SIG-M5 treated with dmso at 0.1 percent for 504 hours (cell line): ENCODE measurements at regions not wholly inside any gene's neighbourhood (a gene's known extent, or its start where the extent isn't known, plus 50 kb on each side); places are given as distances from the start of the nearest gene placed in this dataset.

ENCODE experiments used
- DNase-seq: peaks from one replicate; lab custom pipeline; 2025; ENCODE audit not compliant: unreplicated experiment; lab: John Stamatoyannopoulos, UW

DNA sequence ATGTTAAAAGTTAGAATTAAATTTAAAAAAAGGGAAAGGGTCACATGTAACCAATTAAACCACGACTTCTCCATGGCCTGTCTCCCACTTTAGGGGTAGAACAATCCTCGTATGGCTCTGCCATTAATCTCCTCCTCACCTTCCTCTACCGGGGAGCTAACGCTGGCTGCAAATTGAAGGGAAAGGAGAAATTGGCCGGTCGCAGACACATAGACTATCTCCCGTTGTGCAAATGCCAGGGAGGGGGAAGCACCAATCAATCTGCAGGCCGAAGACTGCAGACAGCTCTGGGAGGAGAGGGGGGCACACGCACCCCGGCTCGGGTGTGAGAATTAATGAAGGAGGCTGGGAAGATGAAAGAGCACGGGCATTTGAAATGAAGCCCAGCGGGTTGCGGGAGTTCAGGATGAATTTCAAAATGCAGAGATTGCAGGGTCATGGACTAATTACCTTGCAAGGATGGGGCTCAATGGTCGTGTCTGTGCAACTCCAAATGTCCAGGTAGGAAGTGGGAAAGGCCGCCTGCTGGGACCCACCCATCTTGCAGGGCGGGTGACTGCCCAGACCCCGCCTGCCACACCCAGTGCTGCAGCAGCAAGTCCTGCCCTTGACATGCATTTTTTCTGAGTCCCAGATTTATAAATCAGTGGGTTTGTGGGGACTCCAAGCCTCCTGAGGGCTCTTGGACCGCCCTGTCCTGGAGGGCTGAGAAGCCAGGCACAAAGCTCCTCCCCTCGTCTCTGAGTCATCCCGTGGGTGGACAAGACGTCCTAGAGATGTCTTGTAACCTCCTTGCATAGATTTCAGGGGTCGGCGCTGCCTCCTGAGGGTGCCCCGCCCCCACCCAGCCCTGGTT lies 534.2 kb downstream of the TBC1D22A start:
- no peak for DNase-seq

DNA sequence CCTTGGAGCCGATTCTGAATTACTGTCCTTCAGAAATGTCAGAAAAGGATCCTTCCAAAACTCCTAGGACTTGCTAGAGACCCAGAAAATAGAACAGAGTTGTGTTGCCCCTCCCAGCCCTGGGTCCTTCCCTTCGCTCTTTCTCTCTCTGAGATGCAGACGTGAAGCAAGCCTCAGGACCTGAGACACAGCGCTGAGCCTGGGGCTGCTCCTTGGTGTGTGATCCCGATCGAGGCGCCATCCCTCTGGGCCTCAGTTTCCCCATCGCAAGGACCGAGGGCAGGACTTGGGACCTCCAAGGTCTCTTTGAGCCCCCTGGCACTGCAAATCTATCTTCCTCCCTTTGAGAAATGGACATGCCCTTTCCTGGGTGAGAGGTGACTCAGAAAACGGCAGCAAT lies 533.5 kb downstream of the TBC1D22A start:
- DNase-seq: no peak

DNA sequence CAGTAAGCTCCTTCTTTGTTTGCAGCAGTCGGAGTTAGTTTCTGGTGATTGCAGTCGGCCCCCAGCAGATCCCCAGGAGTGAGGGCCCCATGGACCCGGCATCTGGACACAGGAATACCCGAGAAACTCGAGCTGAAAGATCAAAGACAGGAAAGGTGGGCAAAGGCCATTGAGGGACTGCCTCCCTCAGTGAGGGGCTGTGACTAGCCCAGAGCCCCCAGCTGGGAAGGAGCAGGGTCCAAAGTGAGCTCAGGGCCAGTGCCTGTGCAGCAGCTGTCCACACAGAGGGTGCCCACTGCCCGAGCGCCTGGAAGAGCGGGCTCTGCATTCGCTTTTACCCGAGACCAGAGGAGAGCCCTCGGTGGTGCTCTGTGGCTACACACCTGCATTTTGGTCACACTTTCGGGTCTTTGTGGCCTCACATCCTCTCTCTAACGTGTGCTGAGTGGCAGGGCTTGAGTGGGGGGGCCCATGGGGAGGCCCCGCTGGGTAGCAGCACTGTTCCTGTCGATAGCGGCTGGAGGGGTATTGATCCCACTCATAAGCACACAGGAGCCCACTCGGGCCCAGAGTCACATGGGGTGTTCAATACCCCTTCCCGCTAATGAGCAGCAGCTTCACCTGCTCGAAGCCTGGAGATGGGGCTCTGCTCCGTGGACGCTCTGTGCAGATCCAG lies 532.9 kb downstream of the TBC1D22A start:
- no peak for DNase-seq

DNA sequence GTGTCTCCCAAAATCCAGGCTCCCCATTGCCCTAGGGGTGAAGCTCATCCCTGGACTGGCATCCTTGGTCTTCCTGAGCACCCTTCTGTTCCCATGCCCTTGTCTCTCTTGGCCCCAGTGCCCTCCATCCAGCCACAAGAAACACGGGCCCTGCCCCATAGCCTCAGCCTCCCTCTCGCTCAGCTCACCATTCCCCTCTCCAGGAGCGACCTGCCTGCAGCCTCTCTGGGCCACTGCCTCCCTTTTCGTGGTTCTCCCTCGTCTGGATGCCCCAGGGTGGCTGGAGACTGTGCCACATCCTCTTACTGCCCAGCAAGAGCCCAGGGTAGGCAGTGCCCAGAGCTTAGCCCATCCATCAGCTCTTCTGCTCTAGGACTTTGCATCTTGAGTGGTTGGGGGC lies 532.1 kb downstream of the TBC1D22A start:
- no peak for DNase-seq

DNA sequence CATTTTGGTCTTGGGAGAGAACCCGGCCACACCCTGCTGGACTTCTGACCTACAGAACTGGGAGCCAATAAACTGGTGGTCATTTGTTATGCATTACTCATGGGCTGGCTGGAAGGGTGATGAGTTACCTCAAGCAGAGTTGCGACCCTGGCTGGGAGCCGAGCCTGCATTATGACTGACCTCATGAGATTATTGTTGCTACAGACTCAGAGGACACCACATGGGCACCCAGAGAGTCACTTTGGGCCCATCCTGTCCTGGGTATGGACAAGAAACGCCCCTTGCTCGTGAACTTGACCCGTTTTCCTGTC lies 531.7 kb downstream of the TBC1D22A start:
- DNase-seq: no peak

DNA sequence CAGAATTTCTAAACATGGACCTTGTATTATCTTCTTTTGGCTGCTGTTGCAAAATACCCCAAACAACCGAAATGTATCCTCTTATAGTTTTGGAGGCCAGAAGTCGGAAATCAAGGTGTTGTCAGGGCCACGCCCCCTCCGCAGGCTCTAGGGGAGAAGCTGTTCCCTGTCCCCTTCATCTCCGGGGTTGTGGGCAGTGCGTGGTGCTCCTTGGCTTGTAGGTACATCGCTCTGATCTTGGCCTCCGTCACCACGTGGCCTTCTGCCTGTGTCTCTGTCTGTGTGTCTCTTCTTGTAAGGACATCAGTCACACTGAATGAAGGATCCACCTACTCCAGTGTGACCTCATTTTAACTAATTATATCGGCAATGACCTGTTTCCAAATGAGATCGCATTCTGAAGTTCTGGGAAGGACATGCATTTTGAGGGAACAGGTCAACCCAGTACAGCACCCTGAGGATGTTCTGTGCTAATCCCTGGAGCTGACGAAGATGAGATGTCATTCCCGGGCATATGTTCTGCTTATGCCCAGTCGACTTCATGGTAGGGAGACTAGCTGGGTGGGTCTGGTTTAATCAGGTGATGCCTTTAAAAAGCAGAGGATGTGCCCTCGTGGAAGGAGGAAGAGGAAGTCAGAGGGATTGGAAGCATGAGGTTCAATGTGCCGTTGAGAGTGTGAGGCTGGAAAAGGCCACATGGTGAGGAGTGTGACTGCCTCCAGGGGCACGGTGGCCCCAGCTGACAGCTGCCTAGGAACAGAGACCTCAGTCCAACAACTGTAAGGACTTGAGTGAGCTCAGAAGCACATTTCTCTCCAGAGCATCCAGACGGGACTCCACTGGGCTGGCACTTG lies 531.1 kb downstream of the TBC1D22A start:
- no peak for DNase-seq

DNA sequence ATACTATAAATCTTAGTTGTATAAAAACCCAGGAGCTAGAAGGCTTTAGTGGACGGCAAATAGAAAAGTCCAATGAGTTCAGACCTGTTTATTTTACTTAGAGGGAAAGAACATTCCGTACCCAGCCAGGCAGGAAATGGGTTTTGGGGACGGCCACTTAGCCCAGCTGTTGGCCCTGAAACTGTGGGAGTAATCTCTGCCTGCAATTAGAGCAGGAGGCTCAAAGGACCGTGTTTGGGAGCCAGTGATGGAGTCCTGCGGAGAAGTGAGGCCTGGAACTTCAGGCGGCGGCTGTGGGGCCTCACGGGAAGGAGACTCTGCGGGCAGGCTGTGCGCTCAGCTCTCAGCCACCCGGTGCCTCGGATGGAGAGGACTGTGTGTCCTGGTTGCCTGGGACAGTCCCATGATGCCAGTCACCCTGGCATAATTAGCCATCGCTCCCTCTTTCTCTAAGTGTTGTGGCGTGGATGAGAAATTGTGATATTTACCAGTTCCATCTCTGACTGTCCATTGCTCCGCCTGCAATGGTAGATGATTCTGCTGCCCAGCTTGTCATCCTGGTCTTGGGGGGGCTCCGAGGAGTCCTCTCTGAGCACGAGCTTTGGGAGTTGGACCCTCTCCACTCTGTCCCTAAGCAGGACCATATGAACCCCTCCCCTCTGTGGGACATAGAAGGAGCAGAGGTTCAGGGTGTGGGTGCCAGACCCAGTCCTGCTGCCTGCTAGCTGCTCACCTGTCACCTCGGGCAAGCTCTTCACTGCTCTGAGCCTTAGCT lies 530.3 kb downstream of the TBC1D22A start:
- DNase-seq: no peak

DNA sequence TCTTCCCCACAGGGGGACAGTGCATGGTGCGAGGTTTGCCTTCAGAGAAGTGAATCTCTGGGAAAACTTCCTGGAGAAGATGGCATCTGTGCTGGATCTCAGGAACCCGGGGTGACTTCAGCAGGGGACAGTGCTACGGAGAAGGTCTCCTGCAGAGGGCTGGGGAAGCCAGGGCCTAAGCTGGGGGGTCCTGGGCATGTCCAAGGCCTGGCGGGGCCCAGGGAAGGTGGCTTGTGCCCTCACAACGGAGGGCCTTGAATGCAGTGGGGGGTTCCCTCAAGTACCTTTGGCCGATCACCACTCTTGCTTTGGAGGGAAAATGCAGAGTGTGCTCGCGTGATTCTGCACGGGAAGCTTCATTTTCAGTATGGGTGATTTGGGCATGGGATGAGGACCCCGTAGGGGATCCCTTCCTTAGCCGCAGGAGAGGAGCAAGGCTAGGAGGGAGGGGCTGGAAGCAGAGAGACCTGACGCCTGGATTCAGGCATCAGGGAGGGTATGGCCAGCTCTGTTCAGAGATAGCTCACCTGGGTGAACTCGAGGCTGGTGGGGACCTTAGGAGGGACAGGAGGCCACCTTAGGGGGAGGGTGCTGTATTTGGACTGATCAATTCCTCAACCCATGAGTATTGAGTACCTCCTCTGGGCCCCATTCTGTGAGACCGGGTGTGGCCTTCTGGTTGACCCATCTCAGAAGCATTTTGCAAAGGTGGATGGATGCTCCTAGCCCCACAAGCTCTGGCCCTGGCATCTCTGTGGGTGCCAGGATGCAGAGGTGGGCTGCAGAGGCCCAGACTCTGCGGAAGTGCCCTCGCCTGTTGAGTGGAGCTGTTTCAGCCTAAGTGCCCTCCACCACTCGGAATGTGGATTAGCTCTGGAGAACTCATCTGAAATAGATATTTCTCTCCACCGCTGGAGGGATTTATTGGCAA lies 529.4 kb downstream of the TBC1D22A start:
- DNase-seq: no peak

DNA sequence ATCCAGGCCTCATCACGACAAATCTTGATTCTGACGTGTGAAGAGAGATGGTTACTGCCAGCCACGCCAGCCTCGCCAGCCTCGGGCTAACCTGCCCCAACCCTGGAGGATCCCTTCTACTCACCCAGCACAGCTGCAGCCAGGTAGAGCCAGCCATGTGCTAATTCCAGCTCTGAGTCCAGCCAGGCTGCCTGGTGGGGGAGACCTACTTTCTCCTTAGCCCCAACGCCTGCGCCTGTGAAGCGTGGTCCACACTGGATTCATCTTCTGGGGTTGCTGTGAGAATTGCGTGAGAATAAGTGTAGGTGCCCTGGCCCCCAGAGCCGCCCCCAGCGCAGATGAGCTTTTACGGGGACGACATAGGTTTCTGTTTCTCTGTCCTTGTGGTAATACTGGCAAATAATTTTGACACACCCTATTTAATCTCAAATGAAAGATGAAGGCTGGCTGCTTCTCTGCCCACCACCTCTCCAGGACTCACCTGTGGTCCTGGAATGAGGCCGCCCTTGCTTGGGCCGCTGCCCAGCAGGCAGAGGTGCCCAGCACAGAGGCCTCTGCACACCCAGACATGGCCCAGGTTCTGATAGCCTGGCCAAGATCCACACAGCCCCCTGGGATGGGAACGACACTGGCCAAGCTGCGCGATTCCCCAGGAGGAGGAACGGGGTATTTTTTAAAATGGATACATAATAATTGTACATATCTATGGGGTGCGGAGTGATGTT lies 528.4 kb downstream of the TBC1D22A start:
- no peak for DNase-seq

DNA sequence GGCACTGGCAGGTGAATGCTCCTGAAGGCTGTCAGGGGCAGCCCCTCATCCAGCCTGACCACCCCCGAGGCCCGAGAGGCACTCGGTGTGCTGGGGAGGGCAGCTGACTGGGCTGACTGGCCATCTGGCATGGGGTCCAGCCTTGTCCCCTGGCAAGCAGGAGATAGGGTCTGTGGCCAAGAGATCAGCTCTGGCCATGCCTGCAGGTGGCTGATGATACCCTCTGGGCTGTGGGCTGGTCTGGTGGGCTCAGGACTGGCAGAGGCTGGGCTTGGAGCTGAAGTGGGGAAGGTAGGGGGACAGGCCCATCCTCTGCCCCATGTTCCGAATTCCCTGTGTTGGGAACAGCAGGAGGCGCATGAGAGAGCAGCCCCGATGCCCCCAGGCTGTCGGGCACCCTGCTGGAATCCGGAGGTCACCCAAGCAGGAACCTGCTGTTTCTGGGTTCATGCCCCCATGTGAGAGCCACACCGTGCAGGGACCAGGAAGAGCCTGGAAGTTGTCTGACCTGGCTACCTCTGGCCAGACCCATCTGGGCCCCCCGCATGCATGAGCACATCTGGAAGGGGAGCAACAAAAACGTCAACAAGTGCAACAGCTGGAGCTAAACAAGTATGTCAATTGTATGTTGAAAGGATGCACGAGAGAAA lies 527.0 kb downstream of the TBC1D22A start:
- no peak for DNase-seq

DNA sequence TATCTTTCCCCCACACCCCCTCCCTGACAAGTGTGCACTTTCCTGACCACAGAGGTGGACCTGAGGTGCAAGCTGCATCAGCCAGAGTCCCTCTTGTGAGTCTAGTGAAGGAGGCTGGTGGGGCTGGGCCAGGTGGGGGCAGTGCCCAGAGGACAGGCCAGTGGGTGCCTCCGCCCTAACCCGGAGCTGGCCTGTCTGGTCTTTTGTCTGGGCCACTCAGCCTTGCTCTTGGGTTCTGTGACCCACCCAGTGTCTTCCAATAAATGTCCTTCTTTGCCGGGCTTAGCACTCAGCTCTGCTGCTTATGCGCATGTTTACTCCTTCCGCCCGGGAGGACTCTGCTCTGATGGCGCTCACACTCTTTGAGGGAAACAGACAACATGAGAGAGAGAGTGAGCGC lies 526.2 kb downstream of the TBC1D22A start:
- no peak for DNase-seq

DNA sequence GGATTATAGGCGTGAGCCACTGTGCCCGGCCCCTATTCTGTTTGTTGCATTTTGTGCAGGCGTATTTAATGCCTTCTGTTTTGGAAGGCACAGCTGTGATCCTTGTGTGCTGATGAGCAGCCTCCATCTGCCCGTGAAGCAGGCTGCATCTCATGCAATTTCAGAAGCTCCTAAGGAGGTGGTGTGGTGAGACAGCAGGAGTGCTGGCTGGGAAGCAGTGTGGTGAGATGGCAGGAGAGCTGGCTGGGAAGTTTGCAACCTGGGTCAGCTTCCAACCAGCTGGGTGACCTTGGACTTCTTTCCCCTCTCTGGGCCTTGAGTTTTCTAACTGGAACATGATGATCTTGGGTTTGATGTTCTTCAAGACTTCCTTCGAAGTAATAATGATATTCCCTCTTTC lies 525.1 kb downstream of the TBC1D22A start:
- no peak for DNase-seq

DNA sequence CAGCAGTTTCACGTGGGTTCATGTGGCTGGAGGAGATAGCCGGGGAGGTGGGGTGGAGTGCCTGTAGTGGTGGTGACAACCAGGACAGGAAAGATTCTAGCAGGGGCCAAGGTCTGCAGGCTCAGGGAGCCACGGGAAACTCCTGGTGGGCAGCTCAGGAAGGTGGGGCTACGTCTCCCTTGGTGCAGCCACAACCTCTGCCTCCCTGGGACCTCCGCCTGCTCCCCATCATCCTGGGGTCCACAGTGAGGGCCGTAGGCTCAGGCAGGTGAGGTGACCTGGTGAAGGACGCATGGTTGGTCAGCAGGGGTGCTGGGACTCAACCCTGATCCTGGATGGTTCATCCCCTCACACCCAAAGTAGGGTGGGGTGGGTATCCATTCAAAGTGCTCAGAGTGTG lies 524.1 kb downstream of the TBC1D22A start:
- no peak for DNase-seq

DNA sequence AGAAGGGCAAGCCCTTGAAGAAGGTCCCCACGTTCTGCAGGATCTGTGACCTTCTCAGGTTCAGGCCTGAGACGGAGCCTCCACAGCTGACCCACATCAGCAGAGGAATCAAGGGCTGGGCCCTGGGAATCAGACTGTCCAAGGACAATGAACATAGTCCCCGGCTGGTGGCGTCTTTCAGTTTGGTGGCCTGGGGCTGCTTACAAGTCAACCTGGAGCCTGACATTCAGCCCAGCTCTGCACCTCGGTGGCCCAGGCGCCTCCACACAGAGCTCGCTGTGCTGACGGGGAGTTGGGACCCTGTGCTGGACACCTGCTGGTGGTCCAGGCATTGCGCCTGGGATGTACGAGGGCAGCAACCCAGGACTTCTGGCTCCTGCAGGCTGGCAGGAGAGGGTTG lies 523.5 kb downstream of the TBC1D22A start:
- no peak for DNase-seq

DNA sequence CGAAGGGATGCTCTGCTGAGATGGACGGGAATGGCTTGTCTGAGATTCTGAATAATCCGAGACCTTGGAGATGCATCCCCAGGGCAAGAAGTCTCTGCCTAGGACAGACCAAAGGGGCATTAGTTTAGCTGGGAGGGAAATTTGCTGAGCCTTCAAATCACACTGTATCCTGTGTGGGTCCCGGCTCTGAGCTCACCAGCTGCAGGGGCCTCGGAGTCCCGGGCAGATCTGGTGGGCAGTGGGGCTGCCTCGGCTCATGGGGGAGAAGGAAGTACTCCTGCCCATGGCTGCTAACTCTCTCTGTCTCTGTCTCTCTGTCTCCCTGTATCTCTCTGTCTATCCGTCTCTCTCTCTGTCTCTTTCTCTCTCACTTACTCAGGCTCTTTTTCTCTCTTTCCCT lies 522.4 kb downstream of the TBC1D22A start:
- DNase-seq: no peak

DNA sequence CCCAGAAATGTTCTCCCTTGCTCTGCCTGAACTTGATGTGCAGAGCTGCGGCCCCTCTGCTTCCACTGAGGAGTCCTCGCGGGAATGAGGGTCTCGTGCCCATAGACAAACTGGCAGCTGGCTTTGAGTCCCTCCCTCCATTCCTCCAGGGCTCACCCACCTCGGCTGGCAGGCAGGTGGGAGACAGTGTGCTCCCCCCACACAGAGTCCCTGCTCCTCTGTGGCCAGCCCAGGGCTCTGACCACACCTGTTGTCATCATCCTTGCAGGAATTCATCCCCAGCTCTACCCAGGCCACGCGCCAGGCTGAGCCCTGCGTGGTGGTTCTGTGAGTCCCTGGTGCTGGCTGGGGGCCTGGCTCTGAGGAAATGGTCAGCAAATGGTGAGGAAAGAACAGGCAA lies 521.9 kb downstream of the TBC1D22A start:
- no peak for DNase-seq

DNA sequence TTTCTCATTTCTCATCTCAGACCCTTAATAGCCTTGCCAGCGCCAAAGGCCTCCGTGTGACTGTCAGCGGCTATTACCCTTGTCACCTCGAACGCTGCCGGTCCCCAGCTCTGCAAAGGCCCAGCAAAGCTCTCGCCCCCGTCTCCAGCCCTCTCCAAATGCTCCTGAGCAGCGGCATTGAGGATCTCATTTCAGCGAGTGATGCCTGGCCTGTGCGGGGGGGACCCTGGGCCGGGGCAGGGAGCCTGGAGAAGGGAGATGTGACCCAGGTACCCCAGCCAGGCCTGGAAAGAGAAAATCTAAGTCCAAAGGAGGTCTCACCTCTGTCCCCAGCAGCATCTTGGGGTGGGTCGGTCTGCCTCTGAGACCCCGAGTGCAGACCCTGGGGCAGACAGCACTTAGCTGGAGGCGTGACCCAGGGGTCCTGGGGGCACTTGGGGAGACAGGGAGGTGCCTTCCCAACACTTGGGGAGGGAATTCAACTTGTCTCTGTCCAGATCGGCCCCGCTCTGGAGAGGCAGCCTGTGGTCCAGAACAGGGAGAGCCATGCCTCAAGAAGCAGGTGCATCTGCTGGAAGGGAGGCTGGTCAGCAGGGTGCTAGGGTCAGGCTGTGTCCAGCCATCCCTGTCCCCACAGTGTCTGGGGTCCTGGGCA lies 521.3 kb downstream of the TBC1D22A start:
- no peak for DNase-seq

DNA sequence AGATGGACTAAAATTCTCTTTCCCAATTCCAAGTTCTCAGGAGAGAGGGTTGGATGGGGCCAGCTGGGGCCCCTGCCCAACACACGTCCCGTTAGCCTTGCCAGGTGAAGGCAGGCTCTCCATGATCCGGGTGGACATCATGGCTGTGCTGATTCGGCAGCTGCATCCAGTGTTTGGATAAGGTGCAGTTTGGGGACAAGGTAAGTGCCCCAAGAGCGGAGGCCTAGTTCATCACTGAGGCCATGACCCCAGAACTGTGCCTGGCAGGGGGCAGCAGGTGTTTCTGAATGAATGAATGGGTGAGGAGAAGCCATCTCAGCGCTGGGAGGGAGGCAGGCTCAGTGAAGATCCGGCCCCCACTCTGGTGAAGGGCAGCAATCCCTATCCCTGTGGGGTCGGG lies 520.4 kb downstream of the TBC1D22A start:
- DNase-seq: no peak
